ENCODE measurements at regions not wholly inside any gene's neighbourhood (a gene's known extent, or its start where the extent isn't known, plus 50 kb on each side); places are given as distances from the start of the nearest gene placed in this dataset.

DNA sequence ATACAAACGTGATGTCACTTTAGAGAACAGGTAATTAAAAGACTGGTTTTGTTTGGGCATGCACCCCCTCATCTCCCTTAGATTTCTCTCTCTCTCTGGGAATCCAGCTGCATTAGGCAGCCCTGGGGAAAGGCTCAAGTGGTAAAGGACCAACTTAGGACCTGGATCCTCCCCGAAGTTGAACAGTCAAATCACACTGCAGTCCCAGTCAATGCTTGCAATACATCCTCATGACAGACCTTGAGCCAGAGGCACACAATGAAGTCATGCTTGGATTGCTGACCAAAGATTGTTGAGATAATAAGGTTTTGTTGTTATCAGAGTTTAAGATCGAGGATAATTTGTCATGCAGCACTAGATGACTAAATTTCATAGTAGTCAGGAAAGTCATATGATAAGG lies 1285.8 kb upstream of the NCAM2 start:
- DNase-seq: no peak

DNA sequence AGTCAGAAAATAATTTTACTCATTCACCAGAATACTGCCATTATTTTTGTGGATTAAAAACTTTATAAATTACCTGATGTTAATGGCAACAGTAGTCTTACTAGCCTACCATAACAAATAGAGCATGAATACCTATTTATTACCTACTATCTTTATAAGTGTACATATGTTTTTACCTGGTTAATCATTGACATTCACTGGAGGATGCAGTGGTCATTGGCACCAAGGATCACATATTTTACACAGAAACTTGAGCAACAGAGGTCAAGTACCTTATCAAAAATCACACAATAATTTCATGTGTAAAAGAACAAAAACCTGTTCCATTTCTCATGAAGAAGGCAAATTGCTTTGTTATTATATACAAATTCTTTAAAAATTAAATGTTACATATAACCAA lies 1284.9 kb upstream of the NCAM2 start:
- no peak for DNase-seq

DNA sequence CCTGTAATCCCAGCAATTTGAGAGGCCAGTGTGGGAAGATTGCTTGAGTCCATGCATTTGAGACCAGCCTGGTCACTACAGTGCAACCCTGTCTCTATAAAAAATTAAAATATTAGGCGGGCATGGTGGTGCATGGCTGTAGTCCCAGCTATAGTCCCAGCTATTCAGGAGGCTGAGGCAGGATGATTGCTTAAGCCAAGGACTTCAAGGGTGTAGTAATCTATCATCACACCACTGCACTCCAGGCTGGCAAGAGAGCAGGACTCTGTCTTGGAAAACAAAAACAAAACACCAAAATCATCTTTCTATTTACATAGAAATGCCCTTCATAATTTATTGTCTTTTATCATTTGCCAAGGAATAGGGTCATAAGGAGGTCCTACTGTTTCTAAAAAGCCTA lies 1274.1 kb upstream of the NCAM2 start:
- no peak for DNase-seq

DNA sequence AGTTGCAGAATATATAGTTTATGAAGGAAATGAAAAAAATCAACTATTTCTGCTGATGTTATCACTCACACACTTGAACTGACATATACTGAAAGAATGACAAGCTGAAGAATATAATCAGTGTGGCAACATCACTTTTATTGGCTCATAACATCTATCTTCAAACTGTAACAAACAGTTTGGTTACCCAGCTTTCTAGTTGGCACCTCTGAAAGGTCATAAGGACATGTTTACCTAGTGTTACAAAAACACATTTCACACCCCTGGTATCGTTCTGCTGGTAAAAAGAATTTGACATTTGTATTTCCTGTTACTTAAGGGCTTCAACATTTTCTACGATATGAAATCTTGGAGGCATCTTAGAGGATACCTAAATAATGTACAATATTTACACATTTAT lies 1267.0 kb upstream of the NCAM2 start:
- no peak for DNase-seq

DNA sequence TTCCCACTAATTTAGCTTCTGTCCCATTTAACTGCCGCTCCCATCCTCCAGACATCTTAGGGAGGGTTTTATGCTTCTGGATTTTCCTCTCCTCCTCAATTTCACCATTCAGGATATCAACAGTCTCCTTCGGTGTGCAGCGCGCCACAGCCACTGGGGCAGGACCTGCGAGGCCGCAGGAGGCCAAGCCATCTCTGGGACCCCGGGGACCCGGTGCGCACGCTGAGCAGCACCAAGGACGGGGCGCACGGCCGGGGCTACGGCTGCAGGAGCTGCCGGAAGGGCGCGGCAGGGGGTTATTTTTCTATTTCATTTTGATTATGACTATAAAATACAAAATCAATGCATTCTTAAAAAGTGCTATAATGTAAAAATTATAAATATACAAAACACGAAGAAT lies 1238.4 kb upstream of the NCAM2 start:
- DNase-seq: no peak

DNA sequence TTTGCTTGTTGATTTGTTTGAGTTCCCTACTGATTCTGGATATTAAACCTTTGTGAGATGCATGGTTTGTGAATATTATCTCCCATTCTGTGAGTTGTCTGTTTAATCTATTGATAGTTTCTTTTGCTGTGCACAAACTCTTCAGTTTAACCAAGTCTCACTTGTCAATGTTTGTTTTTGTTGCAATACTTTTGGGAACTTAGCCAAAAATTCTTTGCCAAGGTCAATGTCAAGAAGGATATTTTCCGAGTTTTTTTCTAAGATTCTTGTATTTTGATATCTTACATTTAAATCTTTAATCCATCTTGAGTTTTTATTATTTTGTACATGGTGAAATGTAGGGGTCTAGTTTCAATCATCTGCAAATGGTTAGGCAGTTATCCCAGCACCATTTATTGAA lies 1230.7 kb upstream of the NCAM2 start:
- no peak for DNase-seq

DNA sequence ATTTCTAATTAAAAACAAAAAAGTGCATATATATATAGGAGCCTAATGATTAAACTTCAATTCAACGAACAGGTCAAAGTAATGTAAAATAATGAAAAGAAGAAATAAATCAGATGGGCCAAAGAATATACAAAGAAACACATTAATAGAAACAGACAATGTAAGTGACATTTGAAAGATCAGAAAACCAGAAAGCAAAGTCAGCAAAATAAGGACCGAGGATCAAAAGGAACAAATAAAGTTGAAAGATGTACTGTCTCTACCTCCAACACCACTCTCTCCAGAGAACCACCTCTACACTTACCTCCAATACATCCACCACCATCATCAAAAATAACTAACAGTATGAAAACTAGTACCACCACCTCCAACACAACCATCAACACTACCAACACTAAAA lies 1226.3 kb upstream of the NCAM2 start:
- no peak for DNase-seq

DNA sequence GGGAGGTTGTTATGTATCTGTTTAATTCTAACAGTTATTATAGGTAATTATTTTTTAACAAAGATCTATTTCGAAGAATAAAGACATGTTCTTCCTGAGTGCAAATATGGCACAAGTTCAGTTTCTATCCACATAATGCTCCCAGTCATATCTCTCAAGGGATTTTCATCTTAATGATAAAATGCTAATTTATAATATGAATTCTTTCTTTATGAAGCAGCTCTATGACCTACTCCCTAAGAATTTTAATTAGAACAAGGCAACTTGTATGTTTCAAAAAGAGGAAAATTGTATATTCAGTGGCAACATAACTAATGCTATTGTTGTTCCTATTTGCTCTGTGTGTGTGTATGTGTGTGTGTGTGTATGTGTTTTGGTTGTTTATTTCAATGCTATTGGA lies 1222.1 kb upstream of the NCAM2 start:
- no peak for DNase-seq

DNA sequence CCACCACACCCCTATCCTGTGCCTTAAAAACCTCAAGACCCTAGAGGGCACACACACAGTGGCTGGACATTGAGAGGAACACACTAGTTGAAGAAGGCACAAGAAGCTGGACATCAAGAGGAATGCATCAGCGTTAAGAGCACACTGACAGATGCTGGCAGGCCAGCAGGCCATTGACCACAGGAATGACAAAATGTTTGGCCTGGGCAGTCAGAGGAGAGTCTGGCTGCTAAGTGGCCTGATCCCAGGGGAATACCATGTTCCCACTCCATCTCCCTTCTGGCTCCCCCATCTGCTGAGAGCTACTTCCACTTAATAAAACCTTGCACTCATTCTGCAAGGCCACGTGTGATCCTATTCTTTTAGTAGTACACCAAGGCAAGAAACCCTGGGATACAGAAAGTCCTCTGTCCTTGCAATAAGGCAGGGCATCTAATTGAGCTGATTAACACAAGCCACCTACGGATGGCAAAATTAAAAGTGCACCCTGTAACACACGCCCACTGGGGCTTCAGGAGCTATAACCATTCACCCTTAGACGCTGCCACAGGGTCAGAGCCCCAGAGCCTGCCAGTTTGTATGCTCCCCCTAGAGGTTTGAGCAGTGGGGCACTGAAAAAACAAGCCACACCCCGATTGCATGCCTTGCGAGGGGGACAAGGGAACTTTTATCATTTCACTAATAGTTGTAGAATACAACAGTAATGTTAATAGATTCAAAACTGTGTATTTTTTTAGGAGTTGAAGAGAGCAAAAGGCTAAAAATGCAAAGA lies 1216.1 kb upstream of the NCAM2 start:
- no peak for DNase-seq

DNA sequence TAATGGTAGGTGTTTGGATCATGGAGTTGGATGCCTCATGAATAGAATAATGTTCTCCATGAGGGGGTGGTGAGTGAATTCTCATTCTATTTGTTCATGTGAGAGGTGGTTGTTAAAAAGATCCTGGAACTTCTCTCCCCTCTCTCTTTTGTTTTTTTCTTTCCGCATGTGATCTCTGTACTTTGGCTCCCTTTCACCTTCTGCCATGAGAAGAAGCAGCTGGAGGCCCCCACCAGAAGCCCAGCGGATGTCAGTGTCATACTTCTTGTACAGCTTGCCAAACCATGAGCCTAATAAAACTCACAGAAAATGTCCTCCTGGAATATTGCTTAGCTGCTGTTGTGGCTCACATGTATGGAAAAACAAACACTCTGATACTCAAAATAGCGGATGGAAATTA lies 1212.3 kb upstream of the NCAM2 start:
- no peak for DNase-seq

DNA sequence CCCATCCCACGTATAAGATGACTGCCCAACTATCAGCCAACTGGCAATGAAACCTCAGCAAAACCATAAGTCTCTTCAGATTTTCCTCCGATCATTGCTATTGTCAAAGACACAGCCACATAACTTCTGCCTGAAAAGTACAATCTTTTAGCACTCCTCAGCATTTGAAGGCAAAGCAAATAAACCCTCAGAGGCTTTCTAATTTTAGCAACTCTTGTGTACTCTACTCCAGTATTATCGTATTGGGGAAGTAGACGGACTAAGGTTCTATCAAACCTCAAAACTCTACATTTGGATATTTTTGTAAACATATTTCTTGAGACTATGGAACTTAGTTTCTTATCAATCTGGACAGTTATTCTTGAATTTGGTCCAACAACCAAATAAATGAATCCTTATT lies 1206.2 kb upstream of the NCAM2 start:
- DNase-seq: no peak

DNA sequence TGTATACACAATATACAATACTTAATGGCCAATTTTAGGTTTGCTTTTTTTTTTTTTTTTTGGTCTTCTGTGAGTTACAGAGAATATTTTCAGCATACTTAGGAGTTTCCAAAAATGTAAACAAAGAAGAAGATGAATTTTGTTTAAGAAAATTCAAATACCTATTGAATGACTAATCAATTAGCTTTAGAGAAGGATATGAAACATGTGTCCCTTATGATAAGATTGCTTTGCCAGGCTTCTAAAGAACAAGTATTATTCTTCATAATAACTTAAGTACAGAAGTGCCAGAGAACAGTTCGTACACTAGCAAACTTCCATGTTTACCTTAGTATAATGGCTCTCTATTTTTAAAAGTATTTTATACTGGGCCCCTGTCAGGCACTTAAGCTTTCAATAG lies 1191.0 kb upstream of the NCAM2 start:
- no peak for DNase-seq

DNA sequence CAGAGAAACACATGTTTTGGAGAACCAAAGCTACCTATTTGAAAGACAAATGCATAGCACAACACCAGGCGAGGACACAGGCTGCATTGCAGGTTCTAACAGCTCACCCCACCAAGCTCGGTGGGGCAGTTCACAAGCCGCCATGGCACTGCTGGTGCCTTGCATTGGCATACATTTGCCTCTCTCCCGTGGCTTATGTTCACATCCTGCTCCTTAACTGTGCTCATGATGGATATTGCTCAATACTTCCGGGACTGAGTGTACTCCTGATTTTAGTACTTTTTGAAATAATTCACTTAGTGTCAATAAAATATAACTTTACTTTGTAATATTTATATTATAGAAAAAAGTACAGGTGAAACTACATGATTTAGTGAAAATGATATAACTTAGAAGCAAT lies 1187.4 kb upstream of the NCAM2 start:
- no peak for DNase-seq

DNA sequence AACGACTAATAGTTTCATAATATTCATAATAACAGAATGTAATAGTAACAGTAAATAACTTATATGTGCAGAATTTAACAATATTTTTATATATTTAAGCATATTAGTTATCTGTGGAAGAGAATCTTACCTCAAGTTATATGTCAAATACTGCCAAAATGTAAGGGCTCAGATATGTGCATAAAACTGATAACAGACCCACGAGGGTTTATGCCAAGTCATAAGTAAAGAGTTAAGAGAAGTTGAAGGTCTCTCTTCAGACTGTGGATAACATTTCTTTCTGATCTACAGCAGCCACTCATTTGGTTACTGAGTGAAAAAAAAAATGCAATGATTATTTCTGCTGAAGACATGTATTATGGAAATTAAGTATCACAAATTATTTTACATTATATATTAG lies 1167.8 kb upstream of the NCAM2 start:
- DNase-seq: no peak

DNA sequence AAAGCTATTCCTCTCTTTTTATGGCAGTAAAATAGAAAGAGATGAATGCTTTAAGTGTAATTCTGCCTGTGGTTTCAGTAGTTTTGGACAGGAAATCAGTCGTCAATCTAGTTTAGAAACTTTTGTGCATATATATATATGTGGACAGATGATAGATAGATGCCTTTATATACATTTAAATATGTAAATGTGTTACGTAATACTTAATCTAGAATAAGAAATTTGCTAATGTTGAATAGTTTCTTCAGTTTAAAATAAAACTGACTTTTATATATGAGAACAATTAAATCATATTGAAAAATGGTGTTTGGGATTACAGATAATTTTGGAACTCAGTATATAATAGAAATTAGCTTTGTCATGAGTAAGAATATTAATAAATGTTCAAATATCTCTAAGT lies 1165.7 kb upstream of the NCAM2 start:
- DNase-seq: no peak

DNA sequence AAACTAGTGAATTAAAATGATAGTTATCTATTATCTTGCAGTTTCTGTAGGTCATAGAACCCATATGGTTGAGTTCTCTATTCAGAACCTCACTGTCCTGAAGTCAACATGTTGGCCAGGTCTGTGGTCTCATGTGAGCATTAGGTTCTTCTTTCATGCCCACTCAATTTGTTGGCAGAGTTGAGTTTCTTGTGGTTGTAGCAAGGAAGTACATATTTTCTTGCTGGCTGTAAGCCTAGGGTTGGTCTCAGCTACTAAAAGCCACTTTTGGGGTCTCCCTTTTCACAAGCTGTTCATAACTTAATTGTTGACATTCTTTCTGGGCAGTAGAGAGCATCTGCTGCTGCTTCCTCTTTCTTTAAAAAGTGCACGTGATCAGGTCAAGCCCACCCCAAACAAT lies 1165.1 kb upstream of the NCAM2 start:
- no peak for DNase-seq

DNA sequence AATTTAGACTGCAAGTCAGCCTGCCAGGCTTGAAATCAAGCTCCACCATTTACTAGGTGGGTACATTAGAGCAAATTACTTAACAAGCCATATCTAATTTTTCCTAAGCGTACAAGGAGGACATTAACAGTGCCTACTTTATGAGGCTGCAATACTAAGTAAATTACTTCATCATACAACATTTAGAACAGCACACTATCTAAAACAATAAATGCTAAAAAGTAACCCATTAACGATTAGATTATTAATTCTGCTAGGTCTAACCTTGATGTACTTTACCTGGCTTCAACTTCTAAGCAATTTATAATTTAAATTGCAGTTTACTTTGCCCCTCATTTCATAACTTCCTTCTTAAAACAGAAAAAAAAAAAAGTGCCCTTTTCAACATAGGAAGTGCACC lies 1155.6 kb upstream of the NCAM2 start:
- no peak for DNase-seq

DNA sequence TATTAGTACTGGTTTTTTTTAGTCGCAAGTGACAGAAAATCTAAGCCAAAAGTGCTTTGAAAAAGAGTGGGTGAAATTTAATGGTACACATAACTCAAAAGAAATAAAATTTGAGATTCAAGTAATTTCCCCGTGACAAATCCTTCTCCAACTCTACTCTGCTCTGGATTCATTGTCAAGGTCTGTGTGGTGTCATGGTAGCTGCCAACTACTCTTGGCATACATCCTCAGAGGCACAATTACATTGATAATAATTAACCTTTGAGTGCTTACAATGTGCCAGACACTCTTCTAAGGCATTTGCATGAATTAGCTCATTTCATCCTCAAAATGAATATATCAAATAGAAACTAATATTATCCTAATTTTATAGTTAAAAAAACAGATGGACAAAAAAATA lies 1153.9 kb upstream of the NCAM2 start:
- DNase-seq: no peak

DNA sequence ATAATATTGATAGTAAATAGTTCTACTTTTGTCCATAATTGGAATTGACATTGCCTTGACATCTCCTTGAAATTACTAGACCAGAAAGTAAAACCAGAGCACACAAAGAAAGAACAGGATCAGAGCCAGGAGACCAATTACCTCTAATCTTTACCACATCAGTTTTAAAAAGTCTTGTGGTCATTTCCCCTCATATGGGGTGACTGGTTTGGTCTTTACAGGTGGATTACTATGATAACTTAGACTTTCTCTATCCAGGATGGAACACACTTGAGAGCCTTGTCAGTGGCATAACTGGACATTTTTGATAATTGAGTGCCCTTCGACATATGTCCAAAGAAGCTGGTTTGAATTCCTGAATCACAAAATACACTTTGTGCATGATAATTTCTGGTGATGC lies 1148.1 kb upstream of the NCAM2 start:
- DNase-seq: no peak

DNA sequence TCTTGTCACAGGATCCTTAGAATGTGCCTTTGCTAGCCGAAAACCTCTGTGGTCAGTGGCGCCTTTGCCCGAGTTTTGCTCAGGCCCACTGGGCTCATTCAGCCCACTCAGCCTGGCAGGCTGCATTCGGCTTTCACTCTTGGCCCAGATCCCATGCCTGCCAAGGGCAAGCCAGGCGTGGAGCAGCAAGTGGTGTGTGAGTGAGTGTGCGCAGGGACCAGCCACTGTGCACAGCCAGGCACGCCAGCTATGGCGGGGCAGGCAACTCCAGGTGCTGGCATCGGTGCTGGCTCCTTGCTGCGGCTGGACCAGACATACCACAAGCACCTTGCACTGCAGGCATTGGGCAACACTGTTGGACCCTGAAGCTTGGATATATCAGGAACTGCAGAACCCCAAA lies 1145.1 kb upstream of the NCAM2 start:
- DNase-seq: no peak

DNA sequence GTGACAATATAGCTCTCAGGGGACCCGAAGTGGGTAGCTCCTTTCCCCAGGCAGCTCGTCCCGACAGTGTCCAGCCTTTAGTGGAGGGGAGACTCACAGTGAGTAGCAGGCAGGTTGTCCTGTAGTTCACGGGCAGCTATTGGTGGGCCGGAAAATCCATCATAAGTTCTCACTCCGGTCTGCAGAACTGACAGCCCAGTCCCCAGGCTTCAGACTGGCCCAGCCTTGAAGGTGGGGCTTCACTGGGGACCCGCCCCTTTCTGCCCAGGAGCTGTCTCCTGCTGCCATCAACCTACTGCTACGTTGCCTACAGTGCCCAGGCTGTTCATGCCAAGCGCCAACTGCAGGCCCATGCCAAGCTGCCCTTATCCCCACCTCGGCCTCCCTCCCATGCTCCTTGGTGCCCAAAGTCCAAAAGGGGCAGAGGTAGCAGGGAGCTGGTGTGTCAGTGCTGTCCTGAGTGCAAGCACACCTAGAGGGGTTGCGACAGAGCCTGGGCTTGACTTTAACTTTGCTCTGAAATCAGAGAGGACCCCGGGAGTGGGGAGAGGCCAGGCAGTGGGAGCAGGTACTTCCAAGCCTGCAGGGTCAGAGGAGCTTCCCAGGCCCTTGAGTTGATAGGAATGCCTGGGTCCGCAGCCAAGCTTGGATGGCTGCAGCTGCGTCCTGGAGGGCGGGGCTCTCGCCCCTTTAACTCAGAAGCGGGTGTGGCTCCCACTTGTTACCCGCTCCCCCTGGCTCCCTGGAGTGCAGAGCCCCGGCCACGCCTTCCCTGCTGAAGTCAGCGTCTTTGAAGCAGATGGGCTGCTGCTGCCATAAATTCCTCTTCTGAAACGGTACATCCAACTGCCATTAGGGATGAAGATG lies 1144.3 kb upstream of the NCAM2 start:
- no peak for DNase-seq

DNA sequence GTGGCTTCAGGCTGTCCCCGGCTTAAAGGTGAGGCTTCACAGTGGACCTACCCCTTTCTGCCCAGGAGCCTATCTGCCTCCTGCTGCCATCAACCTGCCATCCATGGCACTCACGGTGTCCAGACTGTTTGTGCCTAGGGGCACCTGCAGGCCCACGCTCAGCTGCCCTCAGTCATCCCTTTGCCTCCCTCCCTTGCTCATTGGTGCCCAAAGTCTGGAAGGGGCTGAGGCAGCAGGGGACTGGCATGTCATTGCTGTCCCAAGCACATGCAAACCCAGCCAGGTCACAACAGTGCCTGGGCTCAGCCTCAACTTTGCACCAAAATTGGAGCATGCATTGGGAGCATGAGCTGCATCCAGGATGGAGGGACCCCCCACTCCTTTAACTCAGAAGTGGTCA lies 1142.7 kb upstream of the NCAM2 start:
- no peak for DNase-seq

DNA sequence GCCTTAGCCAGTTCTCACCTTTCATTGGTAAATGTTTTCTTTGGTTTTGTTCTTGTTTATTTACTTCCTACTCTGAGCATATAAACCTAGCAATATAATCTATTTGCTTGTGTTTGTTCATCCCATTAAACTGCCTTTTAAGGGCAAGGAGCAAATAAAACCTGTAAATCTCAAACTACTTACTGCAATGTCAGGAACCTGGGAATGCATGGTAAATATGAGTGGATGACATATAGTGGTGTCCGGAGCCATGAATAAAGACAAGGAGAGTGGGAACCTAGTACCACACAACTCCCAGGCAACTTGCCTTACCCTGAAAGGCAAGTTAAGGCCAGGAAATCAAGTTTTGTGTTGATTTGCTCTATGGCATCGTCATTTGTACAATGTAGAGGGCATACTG lies 1133.7 kb upstream of the NCAM2 start:
- no peak for DNase-seq

DNA sequence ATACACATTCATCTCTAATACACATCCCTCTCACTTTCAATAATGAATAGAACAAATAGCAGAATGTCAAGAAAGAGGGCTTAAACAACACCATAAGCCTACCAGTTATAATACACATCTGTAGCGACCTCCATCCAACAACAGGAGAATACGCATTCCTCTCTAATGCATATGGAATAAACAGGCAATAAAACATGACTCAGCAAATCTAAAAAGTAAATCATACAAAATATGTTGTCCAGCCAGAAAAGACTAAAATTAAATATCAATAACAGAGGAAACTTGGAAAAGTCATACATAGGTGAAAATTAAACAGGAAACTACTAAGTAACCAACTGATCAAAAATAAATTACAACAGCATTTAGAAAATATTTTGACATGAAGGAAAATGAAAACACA lies 1127.5 kb upstream of the NCAM2 start:
- no peak for DNase-seq

DNA sequence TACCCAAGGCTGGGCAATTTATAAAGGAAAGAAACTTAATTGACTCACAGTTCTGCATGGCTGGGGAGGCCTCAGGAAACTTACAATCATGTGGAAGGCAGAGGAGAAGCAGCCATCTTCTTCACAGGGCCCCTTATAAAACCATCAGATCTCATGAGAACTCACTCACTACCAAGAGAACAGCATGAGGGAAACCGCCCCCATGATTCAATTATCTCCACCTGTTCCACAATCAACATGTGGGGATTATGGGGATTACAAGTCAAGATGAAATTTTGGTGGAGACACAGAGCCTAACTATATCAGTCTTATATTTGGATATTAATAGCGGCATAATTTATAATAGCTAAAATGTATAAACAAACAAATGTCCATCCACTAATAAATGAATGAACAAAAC lies 1123.7 kb upstream of the NCAM2 start:
- no peak for DNase-seq

All from GOT3 (cell line).